PC-9 (cell line): ENCODE measurements at regions not wholly inside any gene's neighbourhood (a gene's known extent, or its start where the extent isn't known, plus 50 kb on each side); places are given as distances from the start of the nearest gene placed in this dataset.

ENCODE experiments used
- BruUV-seq: library from RNA; stranded (reverse); fragments of 400-500 nt; replicated peaks from 2 replicates; lab custom pipeline; 2021; lab: Mats Ljungman, UMichigan
- CTCF ChIA-PET: fragments of 300-600 bp; sonication (Branson Sonifier 250); formaldehyde crosslinking; loops from one replicate; lab custom pipeline; 2022; ENCODE audit warnings: antibody characterized with exemption; lab: Charles Lee
- POLR2A ChIA-PET: fragments of 300-600 bp; sonication (Branson Sonifier 250); formaldehyde crosslinking; loops from one replicate; lab custom pipeline; 2022; ENCODE audit warnings: antibody characterized with exemption; ENCODE audit not compliant: unreplicated experiment; lab: Charles Lee
- DNase-seq, 2 experiments: peaks; one replicate each; pipeline versions ENCODE4 v3.0.0 to v3.0.0-alpha.2; 2015 to 2022; ENCODE audit warnings: mixed read lengths in 1 of 2
- H2AFZ ChIP-seq: fragments of 200-600 bp; sonication (generic); 2 replicates; pipeline ENCODE4 v1.8.1; 2017; ENCODE audit warnings: antibody characterized with exemption
- H3F3A ChIP-seq: fragments of 200-600 bp; sonication (generic); 2 replicates; pipeline ENCODE4 v1.8.1; 2017; ENCODE audit warnings: antibody characterized with exemption, mild to moderate bottlenecking, low read depth; ENCODE audit not compliant: insufficient read depth
- H3K27ac ChIP-seq: fragments of 200-600 bp; sonication (generic); 2 replicates; pipeline ENCODE4 v1.6.1; 2016; ENCODE audit warnings: mixed run types
- H3K27me3 ChIP-seq: fragments of 200-600 bp; sonication (generic); 2 replicates; pipeline ENCODE4 v1.6.1; 2016; ENCODE audit warnings: low read depth, mixed run types; ENCODE audit not compliant: insufficient read depth
- H3K36me3 ChIP-seq: fragments of 200-600 bp; sonication (generic); 2 replicates; pipeline ENCODE4 v1.6.1; 2016; ENCODE audit warnings: low read depth, mixed run types
- H3K4me1 ChIP-seq: fragments of 200-600 bp; sonication (generic); replicated peaks from 2 replicates; pipeline ENCODE4 v1.6.1; 2016; ENCODE audit warnings: mixed run types; ENCODE audit not compliant: insufficient read depth
- H3K4me2 ChIP-seq: fragments of 200-600 bp; sonication (generic); 2 replicates; pipeline ENCODE4 v1.6.1; 2017; ENCODE audit warnings: mixed run types
- H3K4me3 ChIP-seq: fragments of 200-600 bp; sonication (generic); 2 replicates; pipeline ENCODE4 v1.6.1; 2016; ENCODE audit warnings: mixed run types
- H3K79me2 ChIP-seq: fragments of 200-600 bp; sonication (generic); 2 replicates; pipeline ENCODE4 v1.6.1; 2017; ENCODE audit warnings: low read depth, mixed run types
- H3K9me2 ChIP-seq: fragments of 200-600 bp; sonication (generic); 2 replicates; pipeline ENCODE4 v1.8.1; 2017; ENCODE audit warnings: mild to moderate bottlenecking; ENCODE audit not compliant: insufficient read depth
- H3K9me3 ChIP-seq: fragments of 200-600 bp; sonication (generic); 2 replicates; pipeline ENCODE4 v1.8.1; 2016; ENCODE audit warnings: low read depth; ENCODE audit not compliant: insufficient read depth
- H4K20me1 ChIP-seq: fragments of 200-600 bp; sonication (generic); 2 replicates; pipeline ENCODE4 v1.8.1; 2017; ENCODE audit not compliant: insufficient read depth
- EZH2 ChIP-seq: fragments of 200-600 bp; sonication (generic); IDR thresholded peaks from 2 replicates; pipeline ENCODE4 v1.8.0; 2017; ENCODE audit warnings: antibody characterized with exemption, low read depth
- intact Hi-C: fragments of 100-400 bp; cut with micrococcal nuclease; formaldehyde crosslinking; loops from one replicate; pipeline ENCODE4 v1.10.0; 2022; ENCODE audit not compliant: unreplicated experiment
- TF ChIP-seq, protein P1 (sequence below): fragments of 200-600 bp; sonication (generic); conservative IDR thresholded peaks from 2 replicates; pipeline ENCODE4 v1.6.1; 2017; ENCODE audit warnings: mixed run types, antibody characterized with exemption, mild to moderate bottlenecking, moderate library complexity

DNA sequence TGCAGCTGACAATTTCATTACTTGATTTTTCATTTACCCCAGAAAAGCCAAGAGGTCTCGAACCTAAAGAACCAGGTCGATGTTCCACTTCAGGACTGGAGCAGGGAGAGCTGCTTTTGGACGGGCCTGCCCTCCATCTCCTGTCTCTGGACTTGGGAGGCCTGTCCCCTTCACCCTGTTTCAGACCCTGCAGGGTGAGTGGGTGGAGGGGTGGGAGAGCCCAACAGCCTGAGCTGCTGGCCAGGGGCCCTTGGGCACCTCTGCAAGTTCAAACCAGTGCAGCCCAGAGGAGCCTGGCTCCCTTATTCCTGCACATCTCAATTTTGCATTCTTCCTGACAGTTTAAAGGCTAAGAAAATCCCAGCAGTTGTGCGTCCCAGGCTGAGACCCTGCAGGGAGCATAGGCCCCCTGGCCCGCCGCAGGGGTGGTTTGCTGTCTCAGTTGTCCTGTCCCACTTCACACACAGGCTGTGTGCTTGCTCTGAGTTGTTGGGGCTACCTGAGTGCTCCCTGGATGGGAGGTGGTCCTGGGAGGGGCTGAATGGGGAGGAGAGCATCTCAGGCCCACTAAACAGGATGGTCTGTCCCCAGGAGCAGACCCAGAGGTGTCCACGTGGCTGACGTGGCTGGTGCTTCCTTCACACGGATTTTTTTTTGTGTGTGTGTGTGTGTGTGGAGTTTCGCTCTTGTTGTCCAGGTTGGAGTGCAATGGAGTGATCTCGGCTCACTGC lies 443.7 kb downstream of the PTPRU start:
- Histone ChIP-seq H3K4me1 (no peaks in the 10 kb centered on the region), H3K4me2 (no peak overlapping the region), H4K20me1 (no peaks in the 10 kb centered on the region), H3F3A (no peaks in the 10 kb centered on the region), H3K9me3 (no peaks in the 10 kb centered on the region), H3K9me2 (no peaks in the 10 kb centered on the region), H3K79me2 (no peaks in the 10 kb centered on the region), H3K27ac (no peak overlapping the region), H3K4me3 (no peak overlapping the region), H3K27me3 (no peaks in the 10 kb centered on the region), H3K36me3 (no peaks in the 10 kb centered on the region), H2AFZ (no peak overlapping the region)
- no peak for DNase-seq
- intact Hi-C loops = loop anchor here (10.0 kb wide), 1 partner anchor 105 kb away; no protein-coding TSS in a partner anchor
- POLR2A ChIA-PET = no interaction called here
- TF ChIP-seq, protein P1, sequence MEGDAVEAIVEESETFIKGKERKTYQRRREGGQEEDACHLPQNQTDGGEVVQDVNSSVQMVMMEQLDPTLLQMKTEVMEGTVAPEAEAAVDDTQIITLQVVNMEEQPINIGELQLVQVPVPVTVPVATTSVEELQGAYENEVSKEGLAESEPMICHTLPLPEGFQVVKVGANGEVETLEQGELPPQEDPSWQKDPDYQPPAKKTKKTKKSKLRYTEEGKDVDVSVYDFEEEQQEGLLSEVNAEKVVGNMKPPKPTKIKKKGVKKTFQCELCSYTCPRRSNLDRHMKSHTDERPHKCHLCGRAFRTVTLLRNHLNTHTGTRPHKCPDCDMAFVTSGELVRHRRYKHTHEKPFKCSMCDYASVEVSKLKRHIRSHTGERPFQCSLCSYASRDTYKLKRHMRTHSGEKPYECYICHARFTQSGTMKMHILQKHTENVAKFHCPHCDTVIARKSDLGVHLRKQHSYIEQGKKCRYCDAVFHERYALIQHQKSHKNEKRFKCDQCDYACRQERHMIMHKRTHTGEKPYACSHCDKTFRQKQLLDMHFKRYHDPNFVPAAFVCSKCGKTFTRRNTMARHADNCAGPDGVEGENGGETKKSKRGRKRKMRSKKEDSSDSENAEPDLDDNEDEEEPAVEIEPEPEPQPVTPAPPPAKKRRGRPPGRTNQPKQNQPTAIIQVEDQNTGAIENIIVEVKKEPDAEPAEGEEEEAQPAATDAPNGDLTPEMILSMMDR = no peak
- TF ChIP-seq EZH2 = no peak
- CTCF ChIA-PET = no interaction called here
- no TSS peak for BruUV-seq

DNA sequence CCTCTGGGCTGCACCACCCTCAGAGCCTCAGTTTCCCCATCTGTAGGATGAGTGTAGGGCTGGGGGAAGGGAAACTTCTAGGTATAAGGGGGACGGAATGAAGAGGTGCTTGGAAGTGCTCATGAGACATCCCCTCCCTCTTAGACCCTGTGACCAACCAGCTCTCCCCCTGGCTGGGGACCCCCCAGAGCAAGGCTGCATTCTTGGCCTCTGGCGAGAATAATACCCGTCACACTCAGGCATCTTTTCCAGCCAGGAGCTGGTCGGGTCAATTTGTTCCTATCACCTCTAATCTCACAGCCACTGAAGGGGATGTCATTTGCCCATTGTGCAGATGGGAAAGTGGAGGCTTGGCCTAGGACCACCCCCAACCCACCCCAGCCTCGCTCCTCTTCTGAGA lies 443.0 kb downstream of the PTPRU start:
- no peak overlapping the region for H2AFZ ChIP-seq
- BruUV-seq = no TSS peak
- H3F3A ChIP-seq = no peaks in the 10 kb centered on the region
- no peaks in the 10 kb centered on the region for H4K20me1 ChIP-seq
- H3K4me2 ChIP-seq = no peak overlapping the region
- no peak for TF ChIP-seq EZH2
- TF ChIP-seq, protein P1 = no peak
- ChIA-PET CTCF (no interaction called here), POLR2A (no interaction called here)
- no peaks in the 10 kb centered on the region for H3K36me3 ChIP-seq
- no peaks in the 10 kb centered on the region for H3K9me2 ChIP-seq
- no peaks in the 10 kb centered on the region for H3K9me3 ChIP-seq
- no peak overlapping the region for H3K27ac ChIP-seq
- H3K4me1 ChIP-seq = no peaks in the 10 kb centered on the region
- DNase-seq = no peak
- intact Hi-C loops = no loop called here
- no peaks in the 10 kb centered on the region for H3K27me3 ChIP-seq
- H3K79me2 ChIP-seq = no peaks in the 10 kb centered on the region
- H3K4me3 ChIP-seq = no peak overlapping the region

DNA sequence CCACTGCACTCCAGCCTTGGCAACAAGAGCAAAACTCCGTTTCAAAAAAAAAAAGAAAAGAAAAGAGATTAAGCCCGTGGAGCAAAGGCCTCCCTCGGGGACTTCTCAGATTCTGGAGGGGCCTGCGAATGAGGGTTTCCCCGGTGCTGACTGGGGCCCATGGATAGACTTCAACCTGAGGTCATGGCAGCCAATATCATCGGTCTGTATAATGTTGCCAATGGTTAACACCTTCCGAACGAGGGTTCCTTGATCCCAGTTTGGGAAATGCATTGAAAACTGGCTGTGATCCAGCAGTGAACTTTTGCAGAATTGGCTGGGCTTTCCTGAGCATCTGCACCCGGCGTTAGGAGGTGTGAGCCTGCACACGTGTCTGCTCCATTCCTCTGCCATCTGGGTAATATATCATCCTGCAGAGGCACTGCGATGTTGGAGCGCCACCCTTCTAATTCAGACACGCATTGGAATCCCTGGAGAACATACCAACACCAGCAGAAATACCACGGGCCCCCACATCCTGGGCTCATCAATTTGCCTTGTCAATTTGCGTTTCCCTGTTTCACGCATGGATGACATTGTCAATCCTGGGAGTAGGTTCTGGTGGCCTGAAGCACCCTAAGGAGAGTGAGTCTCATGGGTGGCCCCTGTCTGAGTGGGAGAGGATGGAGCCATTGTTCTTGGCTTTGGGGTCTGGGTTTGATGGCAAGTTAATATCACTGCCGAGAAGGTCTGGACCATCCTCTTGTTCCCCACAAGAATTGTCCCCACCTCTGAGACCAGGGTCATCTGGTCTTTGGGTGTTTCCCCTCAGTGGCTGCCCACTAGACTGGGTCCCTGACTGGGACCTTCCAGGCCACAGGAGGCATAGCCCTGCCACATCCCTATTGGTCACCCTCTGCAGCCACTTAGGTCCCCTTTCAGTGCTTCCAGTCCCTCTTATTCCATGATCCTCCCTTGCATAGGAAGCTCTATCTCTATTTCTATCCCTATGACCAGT lies 441.0 kb downstream of the PTPRU start:
- H3K9me2 ChIP-seq = no peaks in the 10 kb centered on the region
- no peak overlapping the region for H3K4me2 ChIP-seq
- H3K4me1 ChIP-seq = no peaks in the 10 kb centered on the region
- H3K79me2 ChIP-seq = no peaks in the 10 kb centered on the region
- no peaks in the 10 kb centered on the region for H3K9me3 ChIP-seq
- ChIA-PET CTCF (interaction anchor here (0.6 kb wide), 1 partner anchor 37 kb away, joined by 4 read pairs; no protein-coding TSS in a partner anchor), POLR2A (no interaction called here)
- H3F3A ChIP-seq = no peaks in the 10 kb centered on the region
- TF ChIP-seq, protein P1 = no peak
- TF ChIP-seq EZH2 = no peak
- no peak overlapping the region for H3K4me3 ChIP-seq
- no peak for DNase-seq
- no peaks in the 10 kb centered on the region for H3K27me3 ChIP-seq
- no peak overlapping the region for H3K27ac ChIP-seq
- intact Hi-C loops = no loop called here
- H4K20me1 ChIP-seq = no peaks in the 10 kb centered on the region
- H3K36me3 ChIP-seq = no peaks in the 10 kb centered on the region
- no TSS peak for BruUV-seq
- H2AFZ ChIP-seq = no peak overlapping the region
